ENCODE measurements at regions not wholly inside any gene's neighbourhood (a gene's known extent, or its start where the extent isn't known, plus 50 kb on each side); places are given as distances from the start of the nearest gene placed in this dataset.

DNA sequence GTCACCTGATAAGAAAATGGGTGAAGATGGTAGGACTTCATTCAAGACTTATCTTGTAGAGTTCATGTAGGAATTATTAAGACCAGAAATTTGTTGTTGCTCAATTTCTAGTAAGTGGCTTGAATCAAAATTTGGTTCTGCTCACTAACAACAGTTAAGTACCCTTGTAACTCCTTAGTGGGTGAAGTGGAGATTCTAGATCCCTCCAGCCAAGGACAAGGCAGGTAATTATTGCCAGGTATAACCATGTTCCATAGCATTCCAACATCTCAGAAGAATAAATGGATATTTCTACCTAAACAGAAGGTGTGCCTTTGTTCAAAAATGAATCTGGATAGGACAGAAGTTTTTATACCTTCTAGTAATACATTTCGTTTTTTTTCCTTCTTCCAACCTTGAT, 282.3 kb downstream of the DUSP10 start:
- TF ChIP-seq EZH2phosphoT487 (IDR thresholded peaks at IDR 0.05; ENCODE audit: insufficient read depth, low read depth) (no peak), EZH2 (IDR thresholded peaks at IDR 0.05; ENCODE audit: insufficient read depth, poor library complexity, severe bottlenecking) (no peak)
